Aorta (tissue), 5 donors: ENCODE measurements at regions not wholly inside any gene's neighbourhood (a gene's known extent, or its start where the extent isn't known, plus 50 kb on each side); places are given as distances from the start of the nearest gene placed in this dataset.
A peak's percentile ranks its signal among the peaks of the same experiment; 100 is the strongest.

ENCODE experiments used
- ATAC-seq: fragments of 200-7000 bp; cut with Tn5 transposase; one replicate; pipeline ENCODE4 v1.9.1; 2022; ENCODE audit warnings: moderate library complexity; ENCODE audit not compliant: low FRiP score
- DNase-seq, 2 donors: peaks; one replicate each; pipeline ENCODE4 v3.0.0-alpha.2; 2020
- H3K27ac ChIP-seq, 2 donors: one replicate each; pipeline ENCODE4 v1.5.1; 2013; ENCODE audit warnings: low read length in 2 of 2, mild to moderate bottlenecking in 2 of 2, moderate library complexity in 2 of 2, control low read depth in 1 of 2, inconsistent platforms in 1 of 2, low read depth in 1 of 2
- H3K27me3 ChIP-seq, 2 donors: one replicate each; pipeline ENCODE4 v1.6.1; 2013; ENCODE audit warnings: control low read depth in 1 of 2, low read length in 1 of 2, mild to moderate bottlenecking in 1 of 2, moderate library complexity in 1 of 2; ENCODE audit not compliant: insufficient read depth in 2 of 2, control insufficient read depth in 1 of 2
- H3K36me3 ChIP-seq, 2 donors: one replicate each; pipeline ENCODE4 v1.6.1; 2013; ENCODE audit warnings: control low read depth in 1 of 2, low read length in 1 of 2, mild to moderate bottlenecking in 1 of 2; ENCODE audit not compliant: insufficient read depth in 2 of 2, control insufficient read depth in 1 of 2
- H3K4me1 ChIP-seq, 2 donors: one replicate each; pipeline ENCODE4 v1.6.1; 2013; ENCODE audit warnings: low read length in 2 of 2, control low read depth in 1 of 2, mild to moderate bottlenecking in 1 of 2, moderate library complexity in 1 of 2; ENCODE audit not compliant: insufficient read depth in 2 of 2, control insufficient read depth in 1 of 2
- H3K4me3 ChIP-seq, 2 donors: one replicate each; pipeline ENCODE4 v1.5.1; 2013; ENCODE audit warnings: low read length in 2 of 2, control low read depth in 1 of 2, mild to moderate bottlenecking in 1 of 2
- H3K9me3 ChIP-seq: one replicate; pipeline ENCODE4 v1.6.1; 2013; ENCODE audit warnings: mild to moderate bottlenecking, low read length; ENCODE audit not compliant: control insufficient read depth
- WGBS, 2 donors: extraction: QIAGEN DNeasy Blood & Tissue Kit; methylation state at CpG; one replicate each; pipeline ENCODE4 v1.1.7; 2013; 5-methylcytosine and 5-hydroxymethylcytosine counted together
- intact Hi-C, 2 donors: fragments of 100-400 bp; cut with DNase I; formaldehyde crosslinking; loops; one replicate each; pipeline versions ENCODE4 v1.14.2 to v1.15.0; 2022
- donor health status: healthy with polysubstance abuse.
- donor health status: Bipolar disorder and iron deficiency.
- donor health status: DM: no; HTN: no; CAD: no.
- donor health status: DM: no; HTN: no; CAD: no.
- donor health status: DM: yes; HTN: yes; CAD: no.

- Histone ChIP-seq H3K9me3 (no peaks in the 10 kb centered on the region), H3K27ac (no peak overlapping the region), H3K36me3 (no peaks in the 10 kb centered on the region), H3K4me1 (no peaks in the 10 kb centered on the region), H3K27me3 (no peaks in the 10 kb centered on the region), H3K4me3 (no peak overlapping the region)
- no peak for ATAC-seq
- DNase-seq, result no peak
- WGBS, 2 donors, result 9 to 18% methylated on average over 2 of the region's 2 CpGs
- intact Hi-C loops, result no loop called here
These were observed 447.7 kb upstream of the CTSO start for GRCh38 chr4:156401371-156401770.

GRCh38 chr4:156396534-156396933 lies 442.9 kb upstream of the CTSO start:
- no peaks in the 10 kb centered on the region for H3K4me1 ChIP-seq
- no peaks in the 10 kb centered on the region for H3K9me3 ChIP-seq
- ATAC-seq, result no peak
- no peaks in the 10 kb centered on the region for H3K27me3 ChIP-seq
- H3K4me3 ChIP-seq, result no peak overlapping the region
- intact Hi-C loops, result no loop called here
- WGBS, 2 donors, result 71 to 73% methylated on average over 2 of the region's 2 CpGs
- no peak overlapping the region for H3K27ac ChIP-seq
- no peaks in the 10 kb centered on the region for H3K36me3 ChIP-seq
- DNase-seq, result no peak

GRCh38 chr4:156391325-156391653 lies 437.6 kb upstream of the CTSO start:
- Histone ChIP-seq H3K9me3 (no peaks in the 10 kb centered on the region), H3K4me3 (no peak overlapping the region), H3K36me3 (no peaks in the 10 kb centered on the region), H3K27me3 (no peaks in the 10 kb centered on the region), H3K4me1 (peaks cover 0 to 2% of the 10 kb centered on the region in 2 donors), H3K27ac (no peak overlapping the region)
- WGBS, 2 donors, result 88 to 94% methylated on average over 2 of the region's 2 CpGs
- DNase-seq (no peak), ATAC-seq (no peak)
- intact Hi-C loops, result no loop called here

GRCh38 chr4:156390599-156391324 lies 437.1 kb upstream of the CTSO start:
- intact Hi-C loops, result no loop called here
- H3K27ac ChIP-seq, result no peak overlapping the region
- no peak for ATAC-seq
- H3K4me1 ChIP-seq, result peaks cover 0 to 2% of the 10 kb centered on the region in 2 donors
- H3K36me3 ChIP-seq, result no peaks in the 10 kb centered on the region
- H3K4me3 ChIP-seq, result no peak overlapping the region
- H3K27me3 ChIP-seq, result no peaks in the 10 kb centered on the region
- no peaks in the 10 kb centered on the region for H3K9me3 ChIP-seq
- DNase-seq, result no peak
- 71 to 80% methylated on average over 4 of the region's 4 CpGs for WGBS, 2 donors

GRCh38 chr4:156388826-156389225 lies 435.2 kb upstream of the CTSO start:
- Histone ChIP-seq H3K4me1 (peaks cover 0 to 2% of the 10 kb centered on the region in 2 donors), H3K4me3 (no peak overlapping the region), H3K27me3 (no peaks in the 10 kb centered on the region), H3K27ac (no peak overlapping the region), H3K36me3 (no peaks in the 10 kb centered on the region), H3K9me3 (no peaks in the 10 kb centered on the region)
- DNase-seq, result no peak
- 90 to 91% methylated on average over 3 of the region's 3 CpGs for WGBS, 2 donors
- intact Hi-C loops, result no loop called here
- no peak for ATAC-seq

GRCh38 chr4:156378033-156378665 lies 424.5 kb upstream of the CTSO start:
- WGBS, 2 donors, result 69% methylated on average over 8 of the region's 8 CpGs
- DNase-seq (no peak), ATAC-seq (peak; percentile 52)
- H3K4me3 ChIP-seq, result no peak overlapping the region
- no peaks in the 10 kb centered on the region for H3K9me3 ChIP-seq
- H3K4me1 ChIP-seq, result peaks cover 0 to 1% of the 10 kb centered on the region in 2 donors
- H3K27me3 ChIP-seq, result no peaks in the 10 kb centered on the region
- intact Hi-C loops, result no loop called here
- no peaks in the 10 kb centered on the region for H3K36me3 ChIP-seq
- H3K27ac ChIP-seq, result no peak overlapping the region

- no peaks in the 10 kb centered on the region for H3K27me3 ChIP-seq
- peaks cover 0 to 1% of the 10 kb centered on the region in 2 donors for H3K4me1 ChIP-seq
- no peak overlapping the region for H3K27ac ChIP-seq
- intact Hi-C loops, result no loop called here
- DNase-seq, result no peak
- H3K36me3 ChIP-seq, result no peaks in the 10 kb centered on the region
- no peak overlapping the region for H3K4me3 ChIP-seq
- no peaks in the 10 kb centered on the region for H3K9me3 ChIP-seq
- ATAC-seq, result no peak
- WGBS, 2 donors, result 47 to 50% methylated on average over 5 of the region's 5 CpGs
These were observed 423.5 kb upstream of the CTSO start for GRCh38 chr4:156377036-156377710.

- no peak for ATAC-seq
- Histone ChIP-seq H3K36me3 (no peaks in the 10 kb centered on the region), H3K27ac (no peak overlapping the region), H3K27me3 (no peaks in the 10 kb centered on the region), H3K4me1 (peaks cover 0 to 1% of the 10 kb centered on the region in 2 donors), H3K4me3 (no peak overlapping the region), H3K9me3 (no peaks in the 10 kb centered on the region)
- DNase-seq, result no peak
- intact Hi-C loops, result no loop called here
These were observed 421.2 kb upstream of the CTSO start for GRCh38 chr4:156374894-156375293.

- H3K36me3 ChIP-seq, result no peaks in the 10 kb centered on the region
- ATAC-seq, result no peak
- peaks cover 0 to 1% of the 10 kb centered on the region in 2 donors for H3K4me1 ChIP-seq
- H3K9me3 ChIP-seq, result no peaks in the 10 kb centered on the region
- H3K4me3 ChIP-seq, result no peak overlapping the region
- DNase-seq, result no peak
- intact Hi-C loops, result no loop called here
- WGBS, 2 donors, result 65 to 66% methylated on average over 2 of the region's 2 CpGs
- no peak overlapping the region for H3K27ac ChIP-seq
- no peaks in the 10 kb centered on the region for H3K27me3 ChIP-seq
These were observed 420.4 kb upstream of the CTSO start for GRCh38 chr4:156374069-156374468.
